HG02642 (cell line): ENCODE measurements at regions not wholly inside any gene's neighbourhood (a gene's known extent, or its start where the extent isn't known, plus 50 kb on each side); places are given as distances from the start of the nearest gene placed in this dataset.
"Not testable (repeated sequence)": the region's sequence is repeated elsewhere in the genome, so short reads cannot be mapped to it uniquely, and the experiment has no call there.

Experiments used
- ATAC-seq: cut with Tn5 transposase; IDR thresholded peaks from one replicate; pipeline ENCODE4 v1.9.1; 2021; ENCODE audit warnings: mild to moderate bottlenecking; ENCODE audit not compliant: unreplicated experiment, poor library complexity

DNA sequence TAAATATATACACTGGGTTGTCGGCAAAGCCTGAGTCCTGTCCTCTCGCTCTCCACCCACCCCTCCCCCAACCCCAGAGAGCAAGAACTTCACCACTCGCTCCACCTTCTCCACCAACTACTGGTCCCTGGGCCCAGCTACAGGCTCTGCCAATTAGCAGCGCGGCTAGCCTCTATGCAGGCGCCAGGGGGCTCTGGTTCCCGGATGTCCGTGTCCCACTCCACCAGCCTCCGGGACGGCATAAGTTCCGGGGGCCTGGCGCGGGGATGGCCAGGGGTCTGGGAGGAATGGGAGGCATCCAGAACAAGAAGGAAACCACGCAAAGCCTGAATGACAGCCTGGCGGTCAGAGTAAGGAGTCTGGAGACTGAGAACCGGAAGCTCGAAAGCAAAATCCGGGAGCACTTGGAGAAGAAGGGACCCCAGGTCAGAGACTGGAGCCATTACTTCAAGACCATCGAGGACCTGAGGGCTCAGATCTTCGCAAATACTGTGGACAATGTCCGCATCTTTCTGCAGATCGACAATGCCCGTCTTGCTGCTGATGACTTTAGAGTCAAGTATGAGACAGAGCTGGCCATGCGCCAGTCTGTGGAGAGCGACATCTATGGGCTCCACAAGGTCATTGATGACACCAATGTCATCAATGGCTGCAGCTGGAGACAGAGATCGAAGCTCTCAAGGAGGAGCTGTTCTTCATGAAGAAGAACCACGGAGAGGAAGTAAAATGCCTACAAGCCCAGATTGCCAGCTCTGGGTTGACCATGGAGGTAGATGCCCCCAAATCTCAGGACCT lies 224.3 kb upstream of the ID4 start:
- ATAC-seq: not testable (repeated sequence)

DNA sequence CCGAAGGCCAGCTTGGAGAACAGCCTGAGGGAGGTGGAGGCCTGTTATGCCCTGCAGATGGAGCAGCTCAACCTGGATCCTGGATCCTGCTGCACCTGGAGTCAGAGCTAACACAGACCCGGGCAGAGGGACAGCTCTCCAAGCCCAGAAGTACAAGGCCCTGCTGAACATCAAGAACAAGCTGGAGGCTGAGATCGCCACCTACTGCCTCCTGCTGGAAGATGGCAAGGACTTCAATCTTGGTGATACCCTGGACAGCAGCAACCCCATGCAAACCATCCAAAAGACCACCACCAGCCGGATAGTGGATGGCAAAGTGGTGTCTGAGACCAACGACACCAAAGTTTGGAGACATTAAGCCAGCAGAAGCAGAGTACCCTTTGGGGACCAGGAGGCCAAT lies 223.5 kb upstream of the ID4 start:
- no peak for ATAC-seq

DNA sequence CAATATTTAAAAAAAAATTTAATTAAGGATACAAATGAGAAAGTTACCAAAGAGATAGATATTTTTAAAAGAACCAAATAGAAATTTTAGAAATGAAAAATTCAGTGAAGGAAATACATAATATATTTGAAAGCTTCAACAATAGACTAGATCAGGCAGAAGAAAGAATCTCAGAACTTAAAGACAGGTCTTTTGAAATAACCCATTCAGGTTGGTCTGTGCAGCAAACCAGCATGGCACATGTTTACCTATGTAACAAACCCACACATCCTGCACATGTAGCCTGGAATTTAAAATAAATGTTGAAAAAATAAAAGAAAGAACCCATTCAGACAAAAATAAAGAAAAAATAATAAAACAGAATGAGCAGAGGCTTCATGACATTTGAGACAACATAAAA lies 221.1 kb upstream of the ID4 start:
- ATAC-seq: no peak

DNA sequence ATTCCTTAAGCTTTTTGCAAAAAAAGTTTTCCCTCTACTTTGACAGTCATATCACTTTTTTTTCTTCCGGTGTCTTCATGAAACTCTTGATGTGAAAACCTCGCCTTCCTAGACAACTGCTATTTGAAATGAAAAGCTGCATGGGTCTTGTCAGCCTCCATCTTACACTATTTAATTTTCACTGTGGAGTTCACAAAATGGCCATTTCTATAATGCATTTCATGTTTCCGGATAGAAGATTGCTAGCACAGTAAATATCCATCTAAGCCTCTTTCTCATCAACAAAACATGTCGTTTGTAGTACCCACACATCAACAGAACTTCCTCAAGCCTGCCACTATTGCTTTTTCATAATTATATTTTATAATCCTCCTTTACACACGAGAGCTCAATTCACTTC lies 204.9 kb upstream of the ID4 start:
- ATAC-seq: no peak

DNA sequence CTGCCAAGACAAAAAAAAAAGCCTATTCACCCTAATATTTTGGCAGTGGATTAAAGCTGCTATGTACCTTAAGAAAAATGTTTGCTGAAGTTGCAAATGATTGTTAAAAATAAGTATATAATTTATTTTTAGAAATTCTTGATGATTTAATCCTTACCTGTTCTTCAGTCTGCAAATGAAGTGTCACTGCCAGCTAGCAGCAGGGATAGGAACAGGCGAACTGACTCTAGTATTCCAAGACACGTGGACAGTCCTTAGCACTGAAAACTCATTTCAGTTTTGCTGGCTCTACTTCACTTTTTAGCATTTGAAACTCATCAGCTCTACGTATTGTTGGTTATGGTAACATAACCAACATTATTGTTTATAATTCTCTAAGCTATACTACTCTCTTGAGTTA lies 204.4 kb upstream of the ID4 start:
- no peak for ATAC-seq

DNA sequence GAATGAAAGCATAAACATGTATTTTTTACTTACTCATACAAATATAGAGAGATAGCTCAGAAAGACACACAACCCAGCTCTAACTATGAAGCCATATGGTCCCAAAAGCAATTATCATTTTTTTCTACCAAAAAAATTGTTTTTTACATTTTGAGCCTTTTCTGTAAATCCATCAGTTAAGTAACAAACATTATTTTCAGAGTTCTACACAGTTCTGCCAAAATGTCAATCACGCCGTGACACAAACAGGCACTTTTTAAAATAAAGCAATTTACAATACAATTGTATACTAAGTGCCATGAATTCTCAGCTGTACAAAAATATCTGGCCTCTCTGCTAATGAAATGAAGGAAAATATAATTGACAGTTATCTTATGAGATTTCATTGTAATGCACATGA lies 201.4 kb upstream of the ID4 start:
- ATAC-seq: no peak

DNA sequence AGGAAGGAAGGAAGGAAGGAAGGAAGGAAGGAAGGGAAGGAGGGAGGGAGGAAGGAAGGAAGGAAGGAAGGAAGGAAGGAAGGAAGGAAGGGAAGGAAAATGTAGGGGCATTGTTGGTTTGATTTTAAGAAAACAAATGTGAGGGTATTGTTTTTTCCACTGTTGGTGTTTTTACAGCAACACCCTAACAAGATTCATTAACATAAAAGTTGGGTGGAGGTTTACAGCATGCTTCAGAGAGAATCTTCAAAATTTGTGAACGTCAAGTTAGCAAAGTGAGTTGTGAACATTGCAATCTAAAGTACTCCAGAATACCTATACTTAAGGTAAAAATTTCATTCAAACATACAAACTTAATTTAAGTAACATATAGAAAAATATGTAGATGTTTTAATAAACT lies 200.2 kb upstream of the ID4 start:
- no peak for ATAC-seq

DNA sequence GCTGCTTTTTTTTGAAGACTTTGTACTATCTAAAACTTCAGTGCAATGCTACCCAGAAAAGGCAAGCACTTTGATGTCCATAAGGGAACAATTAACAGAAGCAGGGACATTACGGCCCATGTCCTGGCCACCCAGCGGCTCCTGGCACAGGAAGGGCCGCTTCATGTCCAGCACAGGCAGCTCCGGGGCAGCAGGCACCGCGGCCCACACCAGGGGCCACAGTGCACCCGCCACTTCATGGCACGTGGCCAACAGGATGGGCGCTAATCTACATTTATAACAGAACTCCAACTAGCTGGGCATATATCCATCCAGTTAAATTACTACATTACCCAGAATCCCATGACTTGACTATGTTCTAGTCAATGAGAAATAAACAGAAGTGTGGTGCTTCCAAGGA lies 198.2 kb upstream of the ID4 start:
- no peak for ATAC-seq

DNA sequence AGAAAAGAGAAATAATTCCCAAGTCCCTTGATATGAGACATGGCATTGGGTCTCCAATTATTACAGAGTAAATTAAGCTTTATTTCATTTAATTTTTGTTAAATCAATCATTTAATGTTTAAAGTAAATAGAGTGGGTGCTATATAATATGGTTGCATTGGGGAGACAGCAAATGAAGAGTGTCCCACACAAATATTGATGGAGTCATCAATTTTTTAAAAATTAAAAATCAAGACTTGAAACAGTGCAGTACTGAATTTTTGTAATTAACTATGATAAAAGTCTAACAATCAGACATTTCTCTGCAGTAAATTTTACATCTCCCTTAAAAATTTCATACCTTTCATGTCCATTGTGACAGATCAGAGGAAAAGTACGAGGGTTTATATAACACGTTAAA lies 193.9 kb upstream of the ID4 start:
- ATAC-seq: no peak

DNA sequence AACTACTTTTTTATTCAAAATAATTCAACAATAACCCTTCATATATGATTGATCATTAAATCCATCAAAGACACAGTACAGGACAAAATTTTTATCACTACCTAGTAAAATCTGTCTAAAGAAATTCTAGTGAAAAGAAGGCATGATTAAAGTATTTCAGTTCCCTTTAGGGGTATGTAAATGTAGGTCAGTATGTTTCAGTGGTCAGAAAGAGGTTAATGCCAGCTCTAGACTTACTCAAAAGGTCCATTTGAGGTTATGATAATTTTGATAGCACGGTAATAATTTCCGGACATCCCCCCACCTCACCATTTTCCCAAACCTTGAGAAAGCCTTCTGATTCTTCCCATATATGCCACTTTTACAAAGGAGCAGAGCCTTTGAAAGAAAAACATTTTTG lies 193.5 kb upstream of the ID4 start:
- no peak for ATAC-seq

DNA sequence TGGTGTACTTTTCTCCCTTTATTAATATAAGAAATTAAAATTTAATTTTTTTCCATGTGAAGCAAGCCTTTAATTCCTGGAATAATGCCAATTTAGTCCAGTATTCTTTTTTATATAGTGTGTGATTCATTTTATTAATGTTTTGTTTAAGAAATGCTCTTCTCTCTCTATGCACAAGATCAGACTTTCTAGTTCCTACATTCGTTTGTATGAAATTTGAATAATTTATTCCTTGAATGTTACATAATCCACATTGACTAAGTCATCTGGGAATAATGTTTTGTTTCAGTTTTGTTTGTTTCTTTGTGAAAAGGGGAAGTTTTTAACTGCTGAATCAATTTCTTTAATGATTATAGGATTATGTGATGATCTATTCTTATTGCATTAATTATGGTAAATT lies 181.4 kb upstream of the ID4 start:
- ATAC-seq: no peak

DNA sequence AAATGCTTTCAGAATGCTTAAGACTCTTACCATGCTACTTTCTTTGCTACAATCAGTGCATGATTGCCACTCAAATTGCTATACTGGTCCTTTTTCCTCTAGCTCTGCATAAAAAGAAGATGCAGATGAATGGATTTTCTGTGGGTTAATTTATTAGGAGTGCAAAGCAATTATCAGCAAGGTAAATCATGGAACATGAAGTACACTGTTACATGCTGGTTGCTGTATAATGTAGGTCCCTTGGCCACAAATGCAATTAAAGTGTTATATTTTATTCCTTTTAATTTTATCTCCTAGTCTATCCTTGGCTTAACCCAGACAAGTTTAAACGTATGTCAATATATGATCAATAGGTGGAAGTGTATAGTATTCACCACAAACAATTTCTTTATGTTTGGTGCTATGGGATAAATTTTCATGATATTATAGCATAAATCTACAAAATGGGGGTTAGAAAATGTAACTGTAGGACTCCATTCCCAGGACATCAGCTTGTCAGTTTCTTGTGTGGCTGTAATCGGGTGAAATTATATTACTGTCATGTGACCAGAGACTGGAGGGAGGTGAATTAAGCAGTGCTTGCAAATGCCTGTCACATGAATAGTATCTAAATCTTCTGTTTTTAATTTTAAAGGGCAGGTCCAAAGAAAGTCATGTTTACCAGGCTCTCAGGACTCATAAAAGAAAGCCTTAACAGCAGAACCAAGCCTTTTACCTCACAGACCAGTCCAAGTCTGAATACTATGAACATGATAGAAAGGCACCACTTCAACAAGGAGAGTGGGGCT lies 176.9 kb upstream of the ID4 start:
- ATAC-seq: no peak

DNA sequence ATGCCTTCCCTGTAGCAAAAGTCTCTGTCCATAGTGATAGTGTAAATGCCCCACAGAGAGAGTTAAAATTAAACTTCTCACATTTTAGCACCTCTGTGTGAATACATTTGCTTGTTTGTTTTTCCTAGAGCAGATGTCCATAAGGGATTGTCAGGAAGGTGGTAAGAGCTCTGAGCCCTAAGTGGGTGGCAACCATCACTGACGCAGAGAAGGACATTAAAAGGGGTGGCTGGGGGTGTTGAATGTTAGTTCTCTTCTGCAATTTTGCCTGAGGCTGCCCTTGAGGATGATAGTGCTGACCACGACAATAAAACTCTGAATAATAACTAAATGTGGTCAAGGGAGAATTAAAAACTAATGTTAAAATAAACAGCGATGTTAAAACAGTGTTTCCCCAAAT lies 174.3 kb upstream of the ID4 start:
- ATAC-seq: no peak

DNA sequence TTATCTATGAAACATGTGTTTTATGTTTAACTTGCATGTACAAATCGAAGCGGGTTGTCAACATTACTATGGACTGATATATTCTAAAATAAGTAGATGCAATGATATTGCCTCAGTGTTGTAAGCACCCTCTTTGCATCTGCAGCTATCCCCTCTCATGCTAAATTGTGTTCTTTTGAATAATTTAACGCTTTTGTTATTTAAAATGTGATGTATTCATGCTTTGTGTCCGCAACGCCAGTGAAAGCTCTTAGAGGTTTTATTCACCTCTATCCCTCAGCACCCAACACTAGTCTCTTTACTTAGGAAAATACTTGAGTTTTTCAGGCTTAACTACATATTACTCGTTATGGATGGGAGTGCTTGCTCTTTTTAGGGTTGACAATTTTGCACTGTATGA lies 173.7 kb upstream of the ID4 start:
- no peak for ATAC-seq

DNA sequence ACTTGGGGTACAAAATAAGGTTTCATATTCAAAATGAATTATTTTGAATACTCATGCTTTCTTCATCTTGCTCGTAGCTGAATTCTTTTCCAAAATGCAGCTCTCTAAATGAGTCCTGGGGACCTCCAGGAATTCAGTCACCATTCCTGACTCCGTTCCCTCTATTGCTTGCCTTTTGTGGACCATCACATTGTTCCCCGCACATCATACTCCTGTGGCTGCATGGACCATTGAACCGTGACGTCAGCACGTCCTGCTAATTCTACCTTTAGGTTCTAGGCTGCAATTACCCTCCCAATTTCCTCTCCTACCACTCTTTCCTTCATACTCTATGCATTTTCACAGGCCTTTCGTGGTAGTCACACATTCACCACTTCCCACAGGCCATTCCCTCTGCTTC lies 173.1 kb upstream of the ID4 start:
- no peak for ATAC-seq

DNA sequence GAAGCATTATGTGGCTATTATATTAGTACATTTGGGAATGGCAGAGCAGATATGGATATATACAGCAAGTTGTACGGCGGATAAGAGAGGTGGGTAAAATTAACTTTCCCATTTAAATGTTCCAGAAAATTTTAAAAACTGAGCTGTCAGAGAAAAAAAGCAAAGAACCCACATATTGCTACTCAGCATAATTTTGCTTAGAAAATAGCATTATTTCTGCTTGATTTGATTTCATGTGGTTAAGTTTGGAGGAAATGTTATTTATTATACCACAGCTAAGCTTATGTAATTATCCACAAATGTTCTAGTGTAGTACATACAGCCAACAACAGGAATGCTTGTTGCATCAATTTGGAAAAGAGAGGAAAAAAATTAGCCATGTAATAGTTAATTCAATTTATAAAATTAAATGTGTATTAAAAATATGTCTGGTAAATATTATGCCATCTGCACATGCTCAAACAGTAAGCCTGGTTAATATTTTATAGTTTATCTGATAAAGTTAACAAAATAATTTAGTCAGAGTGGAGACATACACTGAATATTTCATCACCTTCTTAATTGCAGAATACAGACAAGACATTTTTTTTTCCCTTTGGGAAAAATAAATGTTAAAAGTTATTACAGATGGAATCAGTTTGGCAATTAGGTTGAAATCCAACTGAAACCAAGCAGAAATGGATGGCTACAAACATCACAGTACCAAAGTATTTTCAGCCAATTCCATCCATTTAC lies 172.1 kb upstream of the ID4 start:
- no peak for ATAC-seq

DNA sequence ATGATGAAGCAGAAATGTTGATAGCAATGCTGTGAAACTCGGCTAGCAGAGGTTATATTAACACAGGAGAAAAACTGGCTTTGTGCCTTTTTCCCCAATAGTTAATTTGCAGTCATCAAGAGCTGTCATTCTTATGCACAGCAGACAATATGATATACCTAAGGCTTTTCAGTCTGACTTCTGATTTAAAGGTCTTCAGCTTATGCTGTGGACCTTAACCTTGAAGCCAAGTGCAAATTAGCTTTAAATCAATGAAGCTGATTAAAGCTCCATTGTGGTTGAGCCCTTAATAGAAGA lies 171.6 kb upstream of the ID4 start:
- no peak for ATAC-seq

DNA sequence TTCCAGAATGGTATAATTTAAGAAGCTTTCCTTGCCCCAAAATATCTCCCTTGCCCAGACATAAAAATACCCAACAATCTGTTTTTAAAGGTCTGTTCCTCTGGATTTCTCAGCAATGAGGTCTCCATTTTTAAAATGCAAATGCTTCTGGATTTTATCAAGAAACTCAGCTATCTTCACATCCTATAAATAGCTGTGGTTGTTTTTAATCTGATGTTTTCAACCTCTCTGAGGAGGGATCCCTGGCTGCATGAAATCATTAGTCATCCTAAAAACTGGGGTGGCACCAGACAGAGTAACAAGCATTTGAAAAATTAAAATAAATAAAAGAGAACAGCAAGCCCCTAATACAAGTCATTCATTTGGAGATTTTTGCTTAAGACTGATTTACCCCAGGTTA lies 168.5 kb upstream of the ID4 start:
- ATAC-seq: no peak

DNA sequence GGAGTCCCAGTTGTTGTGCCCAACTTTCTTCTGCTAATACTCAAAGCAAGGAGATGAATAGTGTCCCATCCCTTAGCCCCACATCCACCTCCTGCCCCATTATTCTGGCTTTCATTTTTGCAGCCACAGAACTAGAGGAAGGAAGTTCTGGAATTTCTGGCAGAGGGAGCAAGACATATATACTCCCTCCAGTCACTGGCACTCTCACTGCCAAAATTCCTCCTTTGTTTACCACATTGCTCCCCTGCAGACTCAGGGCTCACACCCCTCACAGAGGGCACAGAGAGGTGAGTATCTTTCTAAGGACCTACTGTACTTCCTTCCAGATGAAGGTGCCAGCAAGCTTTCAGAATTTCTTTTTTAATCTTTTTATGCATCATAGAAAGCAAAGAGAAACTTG lies 168.0 kb upstream of the ID4 start:
- ATAC-seq: no peak

DNA sequence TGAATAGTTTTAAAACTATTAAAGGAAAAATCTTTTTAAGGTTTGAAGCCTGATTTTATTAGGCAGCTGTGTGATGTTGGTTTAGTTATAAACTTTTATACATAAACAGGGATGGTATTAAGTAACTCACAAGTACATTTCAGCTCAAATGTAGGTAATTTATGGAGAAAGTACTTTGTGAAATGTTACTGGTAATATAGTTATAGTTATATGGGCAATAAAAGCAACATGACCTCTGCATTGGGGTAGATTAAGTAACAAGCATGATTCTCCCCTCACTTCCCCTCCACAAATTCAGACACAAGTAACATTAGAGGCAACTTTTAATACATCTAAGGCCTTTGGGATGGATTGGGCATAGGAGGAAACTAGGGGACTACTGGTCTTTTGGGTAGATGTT lies 154.3 kb upstream of the ID4 start:
- no peak for ATAC-seq

DNA sequence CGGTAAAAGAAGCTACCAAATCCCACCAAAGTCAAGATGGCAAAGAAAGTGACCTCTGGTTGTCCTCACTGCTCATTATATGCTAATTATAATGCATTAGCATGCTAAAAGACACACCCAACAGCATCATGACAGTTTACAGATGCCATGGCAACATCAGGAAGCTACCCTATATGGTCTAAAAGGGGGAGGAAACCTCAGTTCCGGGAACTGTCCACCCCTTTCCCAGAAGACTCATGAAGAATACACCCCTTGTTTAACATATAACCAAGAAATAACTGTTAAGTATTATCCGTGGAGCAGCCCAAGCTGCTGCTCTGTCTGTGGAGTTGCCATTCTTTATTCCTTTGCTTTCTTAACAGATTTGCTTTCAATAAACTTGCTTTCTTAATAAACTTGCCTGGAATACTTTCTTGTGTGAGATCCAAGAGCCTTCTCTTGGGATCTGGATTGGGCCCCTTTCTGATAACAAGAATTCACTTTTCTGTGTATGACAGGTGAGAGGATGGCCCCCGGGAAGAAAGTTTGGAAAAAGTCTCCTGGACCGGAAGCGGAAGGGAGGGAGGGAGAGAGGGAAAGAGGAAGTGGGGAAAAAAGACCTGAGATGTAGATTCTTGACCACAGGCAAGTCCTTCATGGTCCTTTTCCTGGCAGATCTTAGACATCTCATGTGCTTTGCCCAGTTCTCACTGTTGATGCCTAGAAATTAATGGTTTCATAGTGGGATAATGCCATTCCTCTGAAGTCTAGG lies 146.7 kb upstream of the ID4 start:
- ATAC-seq: no peak
